Hematopoietic multipotent progenitor cell treated with erythropoietin and hydrocortisone succinate and interleukin-3 and kit ligand, for 6 days (in vitro differentiated cells): ENCODE measurements at regions not wholly inside any gene's neighbourhood (a gene's known extent, or its start where the extent isn't known, plus 50 kb on each side); places are given as distances from the start of the nearest gene placed in this dataset.
"Not testable (repeated sequence)": the region's sequence is repeated elsewhere in the genome, so short reads cannot be mapped to it uniquely, and the experiment has no call there.

Experiments
- DNase-seq: peaks from one replicate; pipeline ENCODE4 v3.0.0-alpha.2; 2015

GRCh38 chr2:239736358-239737143 lies 288.6 kb downstream of the NDUFA10 start:
- DNase-seq, result no peak

GRCh38 chr2:239735829-239736357 lies 289.2 kb downstream of the NDUFA10 start:
- no peak for DNase-seq

GRCh38 chr2:239735131-239735828 lies 289.9 kb downstream of the NDUFA10 start:
- DNase-seq, result no peak

- no peak for DNase-seq
These were observed 290.6 kb downstream of the NDUFA10 start for GRCh38 chr2:239734436-239735005.

GRCh38 chr2:239732666-239733010 lies 292.5 kb downstream of the NDUFA10 start:
- DNase-seq, result no peak

GRCh38 chr2:239731998-239732665 lies 293.0 kb downstream of the NDUFA10 start:
- DNase-seq, result no peak

GRCh38 chr2:239731422-239731821 lies 293.7 kb downstream of the NDUFA10 start:
- no peak for DNase-seq

- no peak for DNase-seq
These were observed 294.2 kb downstream of the NDUFA10 start for GRCh38 chr2:239730897-239731296.

- not testable (repeated sequence) for DNase-seq
These were observed 294.6 kb downstream of the NDUFA10 start for GRCh38 chr2:239730567-239730882.

- DNase-seq, result no peak
These were observed 295.2 kb downstream of the NDUFA10 start for GRCh38 chr2:239729681-239730566.

GRCh38 chr2:239729151-239729550 lies 296.0 kb downstream of the NDUFA10 start:
- DNase-seq, result no peak

- DNase-seq, result no peak
These were observed 296.4 kb downstream of the NDUFA10 start for GRCh38 chr2:239728751-239729150.

- no peak for DNase-seq
These were observed 297.2 kb downstream of the NDUFA10 start for GRCh38 chr2:239727776-239728600.

- no peak for DNase-seq
These were observed 297.9 kb downstream of the NDUFA10 start for GRCh38 chr2:239727182-239727775.

GRCh38 chr2:239726631-239727181 lies 298.4 kb downstream of the NDUFA10 start:
- DNase-seq, result no peak

- DNase-seq, result no peak
These were observed 299.0 kb downstream of the NDUFA10 start for GRCh38 chr2:239726091-239726591.

GRCh38 chr2:239725551-239725890 lies 299.6 kb downstream of the NDUFA10 start:
- no peak for DNase-seq

GRCh38 chr2:239724851-239725550 lies 300.1 kb downstream of the NDUFA10 start:
- no peak for DNase-seq

- no peak for DNase-seq
These were observed 300.8 kb downstream of the NDUFA10 start for GRCh38 chr2:239724194-239724849.
